DOHH2 (cell line): ENCODE measurements at regions not wholly inside any gene's neighbourhood (a gene's known extent, or its start where the extent isn't known, plus 50 kb on each side); places are given as distances from the start of the nearest gene placed in this dataset.

Experiments
- H3F3A ChIP-seq: fragments of 200-600 bp; sonication (generic), shearing (Covaris generic); 2 replicates; pipeline ENCODE4 v1.6.0; 2016; ENCODE audit warnings: antibody characterized with exemption, mild to moderate bottlenecking; ENCODE audit not compliant: control insufficient read depth, insufficient read depth
- H3K27ac ChIP-seq: fragments of 200-600 bp; sonication (generic); 2 replicates; pipeline ENCODE4 v1.5.1; 2014; ENCODE audit warnings: low read depth, mild to moderate bottlenecking, low read length, moderate library complexity
- H3K27me3 ChIP-seq: fragments of 200-600 bp; sonication (generic); 2 replicates; pipeline ENCODE4 v1.6.1; 2014; ENCODE audit warnings: mild to moderate bottlenecking, low read length, mixed read lengths; ENCODE audit not compliant: control insufficient read depth
- H3K36me3 ChIP-seq: fragments of 200-600 bp; sonication (generic); 2 replicates; pipeline ENCODE4 v1.6.1; 2014; ENCODE audit warnings: mild to moderate bottlenecking, low read length, moderate library complexity, mixed read lengths; ENCODE audit not compliant: control insufficient read depth
- H3K4me1 ChIP-seq: fragments of 200-600 bp; sonication (generic); 2 replicates; pipeline ENCODE4 v1.6.1; 2014; ENCODE audit warnings: mild to moderate bottlenecking, low read length, mixed read lengths; ENCODE audit not compliant: control insufficient read depth
- H3K4me2 ChIP-seq: fragments of 200-600 bp; sonication (generic); 2 replicates; pipeline ENCODE4 v1.6.0; 2014; ENCODE audit warnings: mild to moderate bottlenecking, low read length, moderate library complexity
- H3K4me3 ChIP-seq: fragments of 200-600 bp; sonication (generic); 2 replicates; pipeline ENCODE4 v1.5.1; 2014; ENCODE audit warnings: mild to moderate bottlenecking, low read length, mixed read lengths
- H3K79me2 ChIP-seq: fragments of 200-600 bp; sonication (generic); 2 replicates; pipeline ENCODE4 v1.6.1; 2014; ENCODE audit warnings: mild to moderate bottlenecking, low read length, mixed read lengths; ENCODE audit not compliant: control insufficient read depth
- H3K9me2 ChIP-seq: fragments of 200-600 bp; sonication (generic); replicated peaks from 2 replicates; pipeline ENCODE4 v1.6.1; 2014; ENCODE audit warnings: mild to moderate bottlenecking, low read length, mixed read lengths; ENCODE audit not compliant: control insufficient read depth
- H3K9me3 ChIP-seq: fragments of 200-600 bp; sonication (generic); 2 replicates; pipeline ENCODE4 v1.6.1; 2014; ENCODE audit warnings: antibody characterized with exemption, low read length, mixed read lengths; ENCODE audit not compliant: control insufficient read depth, insufficient read depth
- H4K20me1 ChIP-seq: fragments of 200-600 bp; sonication (generic); 2 replicates; pipeline ENCODE4 v1.6.0; 2014; ENCODE audit warnings: low read depth, mild to moderate bottlenecking, antibody characterized with exemption, low read length, moderate library complexity; ENCODE audit not compliant: control insufficient read depth, insufficient read depth
- CTCF ChIP-seq: fragments of 200-600 bp; sonication (generic); IDR thresholded peaks from one replicate; pipeline ENCODE4 v1.5.1; 2014; ENCODE audit warnings: antibody characterized with exemption, mild to moderate bottlenecking, low read depth, low read length; ENCODE audit not compliant: poor library complexity, severe bottlenecking
- EZH2phosphoT487 ChIP-seq: fragments of 200-600 bp; sonication (generic); IDR thresholded peaks from 2 replicates; pipeline ENCODE4 v1.6.1; 2017; ENCODE audit warnings: borderline replicate concordance, mild to moderate bottlenecking, antibody characterized with exemption, low read length, moderate library complexity, mixed read lengths

- no peak overlapping the region for H3K4me3 ChIP-seq
- no peaks in the 10 kb centered on the region for H3K36me3 ChIP-seq
- no peak overlapping the region for H3K4me2 ChIP-seq
- H3K27me3 ChIP-seq, result no peaks in the 10 kb centered on the region
- no peaks in the 10 kb centered on the region for H3K4me1 ChIP-seq
- no peaks in the 10 kb centered on the region for H3F3A ChIP-seq
- no peaks in the 10 kb centered on the region for H3K9me2 ChIP-seq
- no peaks in the 10 kb centered on the region for H3K9me3 ChIP-seq
- no peaks in the 10 kb centered on the region for H4K20me1 ChIP-seq
- no peak for TF ChIP-seq CTCF
- no peak for TF ChIP-seq EZH2phosphoT487
- H3K27ac ChIP-seq, result no peak overlapping the region
- no peaks in the 10 kb centered on the region for H3K79me2 ChIP-seq
Observed at GRCh38 chr4:179618966-179619365, 2176.7 kb upstream of the AGA start.

GRCh38 chr4:179624768-179625181 lies 2182.5 kb upstream of the AGA start:
- Histone ChIP-seq H3K79me2 (no peaks in the 10 kb centered on the region), H3K9me3 (no peaks in the 10 kb centered on the region), H3K4me3 (no peak overlapping the region), H3F3A (no peaks in the 10 kb centered on the region), H3K4me1 (no peaks in the 10 kb centered on the region), H3K27me3 (no peaks in the 10 kb centered on the region), H3K36me3 (no peaks in the 10 kb centered on the region), H3K9me2 (no peaks in the 10 kb centered on the region), H3K27ac (no peak overlapping the region), H3K4me2 (no peak overlapping the region), H4K20me1 (no peaks in the 10 kb centered on the region)
- TF ChIP-seq EZH2phosphoT487, result no peak

GRCh38 chr4:179625406-179625805 lies 2183.2 kb upstream of the AGA start:
- TF ChIP-seq EZH2phosphoT487 (no peak), CTCF (no peak)

GRCh38 chr4:179626687-179627086 lies 2184.4 kb upstream of the AGA start:
- H3K4me2 ChIP-seq, result no peak overlapping the region
- no peak overlapping the region for H3K4me3 ChIP-seq
- H3K9me2 ChIP-seq, result no peaks in the 10 kb centered on the region
- H3K79me2 ChIP-seq, result no peaks in the 10 kb centered on the region
- H3K36me3 ChIP-seq, result no peaks in the 10 kb centered on the region
- H3K9me3 ChIP-seq, result no peaks in the 10 kb centered on the region
- H3K27ac ChIP-seq, result no peak overlapping the region
- TF ChIP-seq EZH2phosphoT487 (no peak), CTCF (no peak)
- H3K4me1 ChIP-seq, result no peaks in the 10 kb centered on the region
- no peaks in the 10 kb centered on the region for H3F3A ChIP-seq
- H3K27me3 ChIP-seq, result no peaks in the 10 kb centered on the region
- no peaks in the 10 kb centered on the region for H4K20me1 ChIP-seq

More at GRCh38 chr4:179625406-179625805, 2183.2 kb upstream of the AGA start:
- Histone ChIP-seq H3K27me3 (no peaks in the 10 kb centered on the region), H3K9me3 (no peaks in the 10 kb centered on the region), H3K9me2 (no peaks in the 10 kb centered on the region), H3K4me2 (no peak overlapping the region), H4K20me1 (no peaks in the 10 kb centered on the region), H3F3A (no peaks in the 10 kb centered on the region), H3K27ac (no peak overlapping the region), H3K4me1 (no peaks in the 10 kb centered on the region), H3K36me3 (no peaks in the 10 kb centered on the region), H3K4me3 (no peak overlapping the region), H3K79me2 (no peaks in the 10 kb centered on the region)
